ENCODE measurements at regions not wholly inside any gene's neighbourhood (a gene's known extent, or its start where the extent isn't known, plus 50 kb on each side); places are given as distances from the start of the nearest gene placed in this dataset.

DNA sequence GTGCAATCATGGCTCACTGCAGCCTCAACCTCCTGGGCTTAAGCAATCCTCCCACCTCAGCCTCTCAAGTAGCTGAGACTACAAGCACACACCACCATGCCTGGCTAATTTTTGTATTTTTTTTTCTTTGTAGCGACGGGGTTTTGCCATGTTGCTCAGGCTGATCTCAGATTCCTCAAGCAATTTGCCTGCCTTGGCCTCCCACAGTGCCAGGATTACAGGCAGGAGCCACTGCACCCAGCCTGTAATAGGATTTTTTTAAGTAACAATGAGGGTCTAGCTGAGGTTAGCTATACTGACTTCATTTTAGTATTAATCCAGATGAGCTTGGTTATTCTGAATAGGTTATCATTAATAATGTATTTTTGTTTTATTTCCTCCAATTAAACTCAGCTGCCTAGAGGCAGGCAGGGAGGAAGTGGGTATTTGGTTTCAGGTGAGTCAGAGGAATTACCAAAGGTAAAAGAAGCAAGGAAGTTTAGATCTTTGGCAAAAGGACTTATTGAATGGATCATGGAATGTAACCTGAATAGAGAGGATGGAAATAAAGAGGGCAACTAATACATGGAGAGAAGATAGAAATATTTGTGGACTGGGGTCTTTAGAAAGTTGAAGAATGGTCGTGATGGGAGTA, 1023.3 kb upstream of the TENM3 start:
- Histone ChIP-seq H3K36me3 (ENCODE audit: control insufficient read depth in 4 of 4, insufficient read depth in 4 of 4, low read length in 4 of 4) (no peaks in the 10 kb centered on the region), H3K4me3 (no peak overlapping the region), H3K9me3 (ENCODE audit: control insufficient read depth in 4 of 4, insufficient read depth in 3 of 4, low read length in 3 of 4) (no peaks in the 10 kb centered on the region), H3K27me3 (ENCODE audit: control insufficient read depth in 3 of 3, insufficient read depth in 3 of 3, low read length in 2 of 3) (no peaks in the 10 kb centered on the region), H3K27ac (ENCODE audit: low read depth in 1 of 2, low read length in 1 of 2) (no peak overlapping the region), H3K9ac (ENCODE audit: insufficient read depth in 1 of 2, low read length in 2 of 2) (no peak overlapping the region), H3K4me1 (ENCODE audit: control insufficient read depth in 5 of 5, insufficient read depth in 5 of 5, low read length in 5 of 5) (peaks cover 0 to 8% (median 0%) of the 10 kb centered on the region in 5 donors)
- DNase-seq (no peak), ATAC-seq (ENCODE audit: insufficient read depth, low FRiP score) (no peak)
- TF ChIP-seq CTCF (IDR thresholded peaks at IDR 0.05; ENCODE audit: control extremely low read depth, extremely low read depth), result no peak
- whole genome bisulfite sequencing, 2 donors, result 70 to 87% methylated on average over 3 of the region's 3 CpGs

- ATAC-seq (ENCODE audit: insufficient read depth, low FRiP score) (no peak), DNase-seq (no peak)
- Histone ChIP-seq H3K9me3 (ENCODE audit: control insufficient read depth in 4 of 4, insufficient read depth in 3 of 4, low read length in 3 of 4) (no peaks in the 10 kb centered on the region), H3K9ac (ENCODE audit: insufficient read depth in 1 of 2, low read length in 2 of 2) (no peak overlapping the region), H3K27me3 (ENCODE audit: control insufficient read depth in 3 of 3, insufficient read depth in 3 of 3, low read length in 2 of 3) (no peaks in the 10 kb centered on the region), H3K4me1 (ENCODE audit: control insufficient read depth in 5 of 5, insufficient read depth in 5 of 5, low read length in 5 of 5) (peaks cover 0 to 8% (median 0%) of the 10 kb centered on the region in 5 donors), H3K4me3 (no peak overlapping the region), H3K36me3 (ENCODE audit: control insufficient read depth in 4 of 4, insufficient read depth in 4 of 4, low read length in 4 of 4) (no peaks in the 10 kb centered on the region), H3K27ac (ENCODE audit: low read depth in 1 of 2, low read length in 1 of 2) (no peak overlapping the region)
- no peak for TF ChIP-seq CTCF (IDR thresholded peaks at IDR 0.05; ENCODE audit: control extremely low read depth, extremely low read depth)
- WGBS, 2 donors, result 86% methylated on average over 4 of the region's 4 CpGs
Observed at GRCh38 chr4:181224852-181225251, 1018.4 kb upstream of the TENM3 start.

- peaks cover 0 to 8% (median 0%) of the 10 kb centered on the region in 5 donors for H3K4me1 ChIP-seq (ENCODE audit: control insufficient read depth in 5 of 5, insufficient read depth in 5 of 5, low read length in 5 of 5)
- no peak for TF ChIP-seq CTCF (IDR thresholded peaks at IDR 0.05; ENCODE audit: control extremely low read depth, extremely low read depth)
- 55 to 57% methylated on average over 10 of the region's 10 CpGs for WGBS, 2 donors
- H3K27me3 ChIP-seq (ENCODE audit: control insufficient read depth in 3 of 3, insufficient read depth in 3 of 3, low read length in 2 of 3), result no peaks in the 10 kb centered on the region
- ATAC-seq (ENCODE audit: insufficient read depth, low FRiP score), result no peak
- no peak overlapping the region for H3K4me3 ChIP-seq
- no peak overlapping the region for H3K9ac ChIP-seq (ENCODE audit: insufficient read depth in 1 of 2, low read length in 2 of 2)
- no peaks in the 10 kb centered on the region for H3K9me3 ChIP-seq (ENCODE audit: control insufficient read depth in 4 of 4, insufficient read depth in 3 of 4, low read length in 3 of 4)
- H3K36me3 ChIP-seq (ENCODE audit: control insufficient read depth in 4 of 4, insufficient read depth in 4 of 4, low read length in 4 of 4), result no peaks in the 10 kb centered on the region
- H3K27ac ChIP-seq (ENCODE audit: low read depth in 1 of 2, low read length in 1 of 2), result no peak overlapping the region
- no peak for DNase-seq
Observed at GRCh38 chr4:181225616-181226261, 1017.5 kb upstream of the TENM3 start.
